ENCODE measurements at regions not wholly inside any gene's neighbourhood (a gene's known extent, or its start where the extent isn't known, plus 50 kb on each side); places are given as distances from the start of the nearest gene placed in this dataset.

DNA sequence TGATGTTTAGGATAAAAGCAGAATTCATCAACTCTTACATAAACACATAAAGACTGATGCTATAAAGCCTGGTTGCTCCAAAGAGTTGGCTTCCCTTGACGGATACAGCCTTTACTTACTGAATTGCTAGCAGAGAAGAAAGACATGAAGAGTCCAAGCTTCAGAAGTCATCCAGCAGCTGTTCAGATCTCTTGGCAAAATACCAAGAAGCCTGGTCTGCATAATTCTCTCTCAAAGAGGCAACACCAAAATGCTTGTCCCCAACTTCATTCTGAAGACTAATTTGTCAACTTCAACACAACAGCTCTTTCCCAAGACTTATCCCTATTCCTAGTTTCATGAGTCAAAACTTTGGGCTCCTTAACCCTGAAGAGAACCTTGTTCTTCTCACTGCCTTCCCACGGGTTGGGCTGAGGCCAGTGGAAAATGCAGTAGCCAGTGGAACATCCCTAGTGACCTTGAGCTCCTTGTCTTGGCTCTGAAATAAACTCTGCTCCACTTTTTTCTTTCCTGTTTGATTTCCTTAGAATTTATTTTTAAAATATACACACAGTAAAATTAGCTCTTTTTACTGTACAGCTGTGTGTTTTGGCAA is 119.2 kb upstream of the THBS1 start:
- no peak for TF ChIP-seq POLR2A (IDR thresholded peaks at IDR 0.05; ENCODE audit: low read depth, low read length)
- no peak for TF ChIP-seq TAF1 (IDR thresholded peaks at IDR 0.05; ENCODE audit: low read depth, low read length)
